ENCODE measurements at regions not wholly inside any gene's neighbourhood (a gene's known extent, or its start where the extent isn't known, plus 50 kb on each side); places are given as distances from the start of the nearest gene placed in this dataset.

- no peak for DNase-seq (ENCODE audit: low spot score)
Observed at GRCh38 chr14:97266653-97267052, 469.5 kb downstream of the VRK1 start.

- DNase-seq (ENCODE audit: low spot score) = no peak
Observed at GRCh38 chr14:97267509-97267908, 470.3 kb downstream of the VRK1 start.

GRCh38 chr14:97268097-97268496 lies 470.9 kb downstream of the VRK1 start:
- no peak for DNase-seq (ENCODE audit: low spot score)

GRCh38 chr14:97270308-97270707 lies 473.1 kb downstream of the VRK1 start:
- no peak for DNase-seq (ENCODE audit: low spot score)

GRCh38 chr14:97271451-97271960 lies 474.3 kb downstream of the VRK1 start:
- DNase-seq (ENCODE audit: low spot score) = no peak

GRCh38 chr14:97273540-97273939 lies 476.4 kb downstream of the VRK1 start:
- DNase-seq (ENCODE audit: low spot score) = no peak

GRCh38 chr14:97274626-97275025 lies 477.4 kb downstream of the VRK1 start:
- DNase-seq (ENCODE audit: low spot score) = no peak

- no peak for DNase-seq (ENCODE audit: low spot score)
Observed at GRCh38 chr14:97275276-97275675, 478.1 kb downstream of the VRK1 start.

GRCh38 chr14:97276573-97276972 lies 479.4 kb downstream of the VRK1 start:
- no peak for DNase-seq (ENCODE audit: low spot score)

- DNase-seq (ENCODE audit: low spot score) = no peak
Observed at GRCh38 chr14:97277711-97278110, 480.5 kb downstream of the VRK1 start.

- DNase-seq (ENCODE audit: low spot score) = no peak
Observed at GRCh38 chr14:97280526-97280925, 483.3 kb downstream of the VRK1 start.

GRCh38 chr14:97281741-97282140 lies 484.6 kb downstream of the VRK1 start:
- DNase-seq (ENCODE audit: low spot score) = no peak

GRCh38 chr14:97282210-97283004 lies 485.2 kb downstream of the VRK1 start:
- DNase-seq (ENCODE audit: low spot score) = no peak

- DNase-seq (ENCODE audit: low spot score) = no peak
Observed at GRCh38 chr14:97283005-97283403, 485.8 kb downstream of the VRK1 start.

- DNase-seq (ENCODE audit: low spot score) = no peak
Observed at GRCh38 chr14:97283426-97283825, 486.2 kb downstream of the VRK1 start.

- DNase-seq (ENCODE audit: low spot score) = no peak
Observed at GRCh38 chr14:97283841-97284240, 486.7 kb downstream of the VRK1 start.

- DNase-seq (ENCODE audit: low spot score) = no peak
Observed at GRCh38 chr14:97287956-97288355, 490.8 kb downstream of the VRK1 start.

GRCh38 chr14:97290065-97290464 lies 492.9 kb downstream of the VRK1 start:
- DNase-seq (ENCODE audit: low spot score) = no peak

- no peak for DNase-seq (ENCODE audit: low spot score)
Observed at GRCh38 chr14:97290977-97291376, 493.8 kb downstream of the VRK1 start.

- DNase-seq (ENCODE audit: low spot score) = no peak
Observed at GRCh38 chr14:97293659-97294058, 496.5 kb downstream of the VRK1 start.

GRCh38 chr14:97295108-97295710 lies 498.0 kb downstream of the VRK1 start:
- DNase-seq (ENCODE audit: low spot score) = no peak

- no peak for DNase-seq (ENCODE audit: low spot score)
Observed at GRCh38 chr14:97296176-97296575, 499.0 kb downstream of the VRK1 start.

- no peak for DNase-seq (ENCODE audit: low spot score)
Observed at GRCh38 chr14:97297100-97297499, 499.9 kb downstream of the VRK1 start.

- no peak for DNase-seq (ENCODE audit: low spot score)
Observed at GRCh38 chr14:97298331-97298730, 501.1 kb downstream of the VRK1 start.
